Activated CD4-positive, alpha-beta T cell treated with anti-CD3 and anti-CD28 coated beads, Interleukin-2, Interleukin-4, amounts not matched to agents 100 ng/mL and 50 ng/mL, durations not matched to agents 16 hours and 8 hours (primary cell): ENCODE measurements at regions not wholly inside any gene's neighbourhood (a gene's known extent, or its start where the extent isn't known, plus 50 kb on each side); places are given as distances from the start of the nearest gene placed in this dataset.
"Not testable (repeated sequence)": the region's sequence is repeated elsewhere in the genome, so short reads cannot be mapped to it uniquely, and the experiment has no call there.

Experiments used
- DNase-seq: peaks from one replicate; pipeline ENCODE4 v3.0.0-alpha.2; 2020; ENCODE audit warnings: low spot score

DNA sequence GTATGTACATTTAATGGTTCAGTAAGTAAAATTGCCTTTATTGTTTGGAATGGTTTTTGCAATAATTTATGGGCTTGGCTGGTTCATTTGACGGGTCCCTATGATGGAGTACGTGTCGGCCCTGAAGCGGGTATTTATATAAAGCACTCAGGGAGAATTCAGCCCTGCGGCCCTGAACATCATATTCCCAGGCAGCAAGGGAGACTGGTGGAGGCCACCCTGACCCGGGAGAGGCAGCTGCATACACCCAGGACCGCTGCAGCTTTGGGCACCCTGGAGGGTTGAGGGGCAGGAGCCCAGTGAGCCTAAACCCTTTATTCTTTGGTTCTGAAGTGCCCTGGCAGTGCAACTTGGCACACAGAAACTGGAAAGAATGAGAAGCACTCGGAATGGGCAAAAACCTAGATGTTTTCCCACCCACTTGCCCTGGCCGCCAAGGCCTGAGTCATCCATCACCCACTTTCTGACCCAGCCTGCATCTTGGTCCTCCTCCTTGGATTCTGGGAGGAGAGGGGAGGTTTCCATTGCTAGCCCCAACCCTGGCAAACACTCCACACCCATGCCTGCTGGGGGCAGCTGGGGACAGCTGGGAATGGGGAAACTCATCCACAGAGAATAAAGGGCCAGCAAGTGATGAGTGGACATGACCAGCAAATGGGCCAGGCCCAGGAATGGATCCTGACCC is 162.2 kb upstream of the TNRC6C start:
- DNase-seq, result no peak

DNA sequence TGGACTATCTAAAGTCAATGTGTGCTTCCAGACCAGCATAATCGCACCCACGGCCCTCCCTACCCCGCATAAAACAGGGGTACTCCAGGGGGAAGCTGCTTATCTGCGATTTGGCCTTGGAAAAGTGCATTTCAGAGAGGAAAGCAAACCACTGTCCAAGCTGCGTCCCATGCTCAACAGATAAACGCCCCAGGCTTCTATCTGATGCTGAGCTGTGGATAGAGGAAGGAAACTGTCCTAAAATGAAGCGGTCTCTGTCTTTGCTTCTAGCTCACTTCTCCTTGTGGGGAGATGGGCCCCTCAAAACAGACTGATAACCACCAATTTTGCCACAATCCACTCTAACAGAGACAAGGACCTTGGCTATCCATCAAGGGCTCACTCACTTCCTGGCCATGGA is 160.5 kb upstream of the TNRC6C start:
- no peak for DNase-seq

DNA sequence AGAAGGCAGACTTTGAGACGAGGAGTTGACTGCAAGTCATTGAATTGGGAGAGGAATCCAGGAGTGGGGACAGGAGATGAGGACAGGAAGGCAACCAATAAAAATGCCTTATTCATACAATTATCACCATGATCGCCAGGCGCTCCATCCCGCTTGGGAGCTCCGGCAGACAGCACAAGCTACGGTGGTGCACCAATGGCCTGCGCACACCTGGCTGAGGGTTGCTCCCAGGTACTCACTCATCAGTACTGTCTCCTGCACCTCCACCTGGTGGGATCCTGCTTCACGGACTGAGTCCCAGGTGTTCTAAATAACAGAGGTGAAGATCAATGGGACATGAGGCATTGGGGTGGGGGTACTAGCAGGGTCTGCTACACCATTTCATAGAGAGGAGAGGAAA is 160.0 kb upstream of the TNRC6C start:
- DNase-seq, result no peak

DNA sequence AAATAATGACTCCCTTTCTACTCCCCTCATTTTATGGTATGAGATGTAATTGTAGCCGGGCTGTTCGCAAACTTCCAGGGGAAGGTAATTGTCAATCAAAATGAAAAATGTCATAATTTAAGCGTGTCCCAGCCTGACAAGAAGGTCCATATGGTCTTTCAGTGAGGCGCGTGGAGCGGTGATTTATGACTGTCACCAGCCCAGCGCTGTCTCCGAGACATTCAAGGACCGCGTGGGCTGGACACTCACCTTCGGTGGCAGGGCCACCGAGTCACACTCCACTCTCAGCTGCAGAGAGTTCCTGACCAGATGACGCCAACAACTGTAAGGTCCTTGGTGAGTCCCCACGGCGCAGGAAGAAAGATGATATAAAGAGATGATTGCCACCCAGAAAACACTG is 157.7 kb upstream of the TNRC6C start:
- DNase-seq, result no peak

DNA sequence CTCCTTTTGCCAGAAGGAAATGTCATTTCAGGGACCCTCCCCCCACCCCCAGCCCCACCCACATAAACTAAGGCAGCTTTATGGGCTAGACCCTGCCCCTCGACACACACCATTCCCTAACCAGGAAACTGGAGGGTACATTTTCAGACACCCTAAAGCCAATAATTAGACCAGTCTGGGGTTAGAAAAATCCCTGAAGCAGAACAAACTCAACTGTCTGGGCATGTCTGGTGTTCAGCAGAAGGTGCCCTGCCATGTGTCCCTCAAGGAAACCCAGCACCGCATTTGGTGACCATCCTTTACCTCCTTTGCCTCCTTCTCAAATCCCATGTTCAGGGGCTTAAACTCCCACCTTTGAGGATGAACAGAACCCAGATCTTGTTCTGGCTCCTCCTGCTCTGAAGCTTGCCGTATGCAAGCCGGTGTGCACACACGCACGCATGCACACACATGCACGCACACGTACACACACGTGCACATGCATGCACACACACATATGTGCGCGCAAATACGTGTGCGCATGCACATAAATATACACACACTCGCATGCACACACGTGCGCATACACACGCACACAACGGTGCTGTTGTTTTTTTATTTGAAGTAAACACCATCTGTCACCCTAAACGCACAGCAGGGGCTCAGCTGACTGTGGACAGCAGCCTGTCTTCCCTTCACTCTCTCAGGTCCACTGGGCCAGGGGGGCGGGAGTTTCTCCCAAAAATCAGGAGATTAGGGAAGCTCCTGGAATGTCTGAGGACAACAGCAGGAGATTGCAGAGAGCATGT is 156.8 kb upstream of the TNRC6C start:
- DNase-seq, result no peak

DNA sequence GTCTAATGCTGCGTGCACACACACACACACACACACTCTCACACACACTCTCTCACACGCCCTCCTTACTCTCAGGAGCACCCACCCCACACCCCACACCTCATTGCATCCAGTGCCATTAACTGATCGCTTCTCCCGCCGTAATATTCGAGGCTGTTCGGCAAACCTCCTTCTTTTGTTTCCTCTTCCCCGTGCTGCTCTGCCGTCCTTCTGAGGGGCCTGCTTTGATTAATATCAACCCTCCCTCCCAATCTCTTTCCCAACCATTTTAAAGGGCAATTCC is 156.2 kb upstream of the TNRC6C start:
- no peak for DNase-seq

DNA sequence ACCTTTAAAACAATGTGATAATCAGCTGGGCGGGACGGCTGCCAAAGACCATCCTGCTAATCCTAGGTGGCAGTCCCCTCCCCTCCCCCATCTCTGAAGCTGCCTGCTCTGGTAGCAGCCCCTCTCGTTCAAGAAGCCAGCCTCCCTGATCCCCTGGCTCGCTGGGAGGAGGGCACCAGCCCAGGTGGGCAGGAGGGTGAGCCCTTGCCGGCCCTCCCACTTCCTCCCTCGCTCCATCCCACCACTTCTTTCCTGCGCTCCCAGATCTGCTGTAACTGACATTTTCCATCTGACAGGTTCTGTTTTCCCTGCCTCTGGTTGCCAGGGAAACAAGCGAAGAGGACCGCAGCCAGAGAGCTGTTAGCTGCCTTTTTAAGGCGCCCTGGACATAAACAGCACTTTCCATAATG is 155.7 kb upstream of the TNRC6C start:
- DNase-seq, result no peak

DNA sequence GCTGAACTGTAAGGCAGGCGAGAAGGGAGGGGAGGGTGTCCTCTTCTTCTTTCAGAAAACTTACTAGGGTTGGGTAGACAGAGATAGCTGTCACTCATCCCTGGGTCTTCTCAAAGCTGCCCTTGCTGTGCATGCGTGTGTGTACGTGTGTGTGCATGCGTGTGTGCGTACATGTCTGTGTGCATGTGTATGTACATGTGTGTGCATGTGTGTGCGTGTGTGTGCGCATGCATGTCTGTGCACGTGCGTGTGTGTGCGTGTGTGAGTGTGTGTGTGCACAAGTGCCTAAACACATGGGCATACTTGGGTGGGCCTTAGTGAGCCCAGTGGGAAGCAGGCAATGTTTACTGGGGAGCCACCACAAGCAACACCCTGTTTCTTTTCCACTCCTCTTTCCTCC is 154.8 kb upstream of the TNRC6C start:
- no peak for DNase-seq

DNA sequence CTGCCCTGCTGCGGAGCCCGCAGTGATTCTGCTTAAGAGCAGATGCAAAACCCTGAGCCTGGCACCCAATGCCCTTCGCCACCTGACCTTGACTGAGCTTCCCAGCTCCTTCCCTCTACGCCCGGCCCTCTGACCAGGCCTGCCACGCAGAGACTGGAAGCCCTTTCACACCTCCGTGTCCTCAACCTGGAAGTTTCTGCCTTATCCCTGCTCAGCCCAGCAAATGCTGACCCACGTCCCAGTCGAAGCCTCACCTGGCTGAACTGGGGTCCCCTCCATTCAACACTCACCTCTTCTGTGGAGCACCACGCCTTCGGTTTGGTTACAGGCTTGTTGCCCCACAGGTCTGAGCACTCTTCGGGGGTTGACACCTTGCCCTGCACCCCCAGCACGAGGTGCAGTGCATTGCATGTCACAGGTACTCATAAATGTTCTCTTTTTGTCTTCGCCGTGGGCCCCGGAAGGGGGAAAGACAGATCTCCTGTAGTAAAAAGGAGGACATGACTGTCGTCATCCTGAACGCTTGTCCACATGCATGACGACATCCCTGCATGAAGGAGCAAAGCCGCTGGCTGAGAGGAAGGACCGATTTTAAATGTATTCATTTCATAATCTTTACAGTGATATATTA is 153.6 kb upstream of the TNRC6C start:
- DNase-seq, result no peak

DNA sequence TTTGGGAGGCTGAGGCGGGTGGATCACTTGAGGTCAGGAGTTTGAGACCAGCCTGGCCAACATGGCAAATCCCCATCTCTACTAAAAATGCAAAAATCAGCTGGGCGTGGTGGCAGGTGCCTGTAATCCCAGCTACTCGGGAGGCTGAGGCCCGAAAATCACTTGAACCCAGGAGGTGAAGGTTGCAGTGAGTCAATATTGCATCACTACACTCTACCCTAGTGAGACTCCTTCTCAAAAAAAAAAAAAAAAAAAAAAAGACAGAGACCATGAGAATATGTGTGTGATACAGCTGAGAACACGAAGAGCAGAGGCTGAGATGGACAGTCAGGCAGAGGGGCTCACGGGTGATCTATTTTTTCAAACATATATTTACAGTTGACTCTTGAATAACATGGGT is 152.5 kb upstream of the TNRC6C start:
- DNase-seq, result not testable (repeated sequence)

DNA sequence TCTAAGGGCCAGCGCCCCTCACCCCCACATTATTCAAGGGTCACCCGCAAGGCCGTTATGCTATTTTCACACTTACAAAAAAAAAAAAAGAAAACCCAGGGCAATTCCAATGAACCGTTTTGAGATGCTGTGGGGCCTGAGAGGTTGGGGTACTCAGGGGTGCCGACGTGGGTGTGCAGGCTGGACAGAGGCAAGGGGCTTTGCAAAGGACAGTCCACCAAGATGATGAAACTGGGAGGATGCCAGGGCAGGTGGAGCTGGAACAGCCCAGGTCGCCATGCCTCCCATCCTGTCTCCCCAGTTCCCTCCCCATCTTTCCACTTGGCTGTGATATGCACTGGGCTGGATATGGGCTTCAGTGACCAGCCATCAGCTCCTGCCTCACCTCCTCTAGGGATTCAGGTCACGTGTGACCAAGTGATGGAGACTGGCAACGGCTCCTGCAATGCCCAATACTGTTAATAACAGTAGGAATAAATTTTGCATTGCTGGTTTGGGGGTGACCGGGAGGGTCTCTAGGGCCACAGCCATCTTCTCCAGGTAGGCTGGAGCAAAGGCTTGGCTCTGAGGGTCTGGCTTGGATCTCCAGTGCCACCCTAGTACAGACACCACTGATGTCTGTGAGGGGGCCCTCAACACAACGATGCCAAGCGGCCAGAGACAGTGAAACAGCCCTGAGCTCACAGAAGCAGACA is 151.3 kb upstream of the TNRC6C start:
- no peak for DNase-seq

DNA sequence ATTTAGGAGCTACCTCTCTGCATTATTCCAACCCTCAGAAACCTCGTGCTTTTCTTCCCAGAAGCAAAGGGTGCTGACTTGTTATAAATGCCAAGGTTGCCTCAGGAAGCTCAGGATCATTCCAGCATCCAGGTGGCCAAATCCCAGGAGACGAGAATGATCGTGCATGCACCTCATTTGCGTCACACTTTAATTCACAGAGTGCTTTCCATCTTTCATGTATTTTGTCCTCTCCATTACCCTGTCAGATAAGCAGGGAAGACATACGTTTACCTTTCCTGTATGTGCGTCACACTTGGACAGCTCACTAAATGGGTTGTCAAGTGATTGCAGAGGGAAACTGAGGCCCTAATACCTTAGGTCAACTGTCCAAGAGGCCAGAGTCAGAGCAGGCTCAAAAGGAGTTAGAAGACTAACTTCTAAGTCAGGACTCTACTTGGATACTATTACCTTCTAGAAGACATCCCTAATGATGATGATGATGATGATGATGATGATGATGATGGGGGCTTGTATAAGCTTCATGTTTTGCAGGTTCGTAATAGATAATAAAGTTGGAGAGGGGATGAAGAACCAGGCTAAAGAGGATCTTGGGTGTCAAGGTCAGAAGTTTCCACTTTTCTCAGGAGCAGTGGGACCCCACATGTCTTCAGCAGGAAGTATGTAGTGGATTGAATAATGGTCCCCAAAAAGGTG is 150.6 kb upstream of the TNRC6C start:
- no peak for DNase-seq

DNA sequence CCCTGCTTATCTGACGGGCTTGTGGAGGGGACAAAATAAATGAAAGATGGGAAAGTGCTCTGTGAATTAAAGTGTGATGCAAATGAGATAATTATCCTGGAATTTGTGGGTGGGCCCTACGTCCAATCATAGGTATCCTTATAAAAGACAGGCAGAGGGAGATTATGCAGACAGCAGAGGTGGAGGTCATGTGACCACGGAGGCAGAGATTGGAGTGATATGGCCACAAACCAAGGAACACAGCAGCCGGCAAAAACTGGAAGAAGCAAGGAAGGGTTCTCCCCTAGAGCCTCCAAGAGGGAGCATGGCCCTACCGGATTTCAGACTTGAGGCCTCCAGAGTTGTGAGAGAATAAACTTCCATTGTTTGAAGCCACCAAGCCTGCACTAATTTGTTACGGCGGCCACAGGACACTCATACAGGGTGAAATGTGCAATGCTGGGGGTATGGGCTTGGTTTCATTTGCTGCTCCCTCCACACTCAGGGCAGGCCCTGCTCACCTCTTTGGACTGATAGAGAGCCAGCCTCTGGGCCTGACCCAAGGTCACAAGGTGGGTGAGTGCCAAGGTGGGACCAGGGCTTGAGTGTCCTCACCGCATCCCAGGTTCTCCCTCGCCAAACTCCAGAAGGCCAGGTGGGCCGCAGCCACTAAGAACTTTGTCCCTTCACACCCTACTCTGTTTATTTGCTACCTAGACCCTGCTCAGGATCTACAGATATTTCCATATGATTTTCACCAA is 149.6 kb upstream of the TNRC6C start:
- DNase-seq, result no peak

DNA sequence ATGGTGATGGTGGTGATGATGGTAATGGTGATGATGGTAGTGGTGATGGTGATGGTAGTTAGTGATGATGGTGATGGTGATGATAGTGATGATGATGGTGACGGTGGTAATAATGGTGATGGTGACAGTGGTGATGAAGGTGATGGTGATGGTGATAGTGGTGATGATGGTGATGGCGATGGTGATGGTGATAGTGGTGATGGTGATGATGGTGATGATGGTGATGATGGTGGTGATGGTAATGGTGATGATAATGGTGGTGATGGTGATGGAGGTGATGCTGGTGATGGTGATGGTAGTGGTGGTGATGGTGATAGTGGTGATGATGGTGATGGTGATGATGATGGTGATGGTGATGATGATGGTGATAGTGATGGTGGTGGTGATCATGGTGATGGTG is 148.7 kb upstream of the TNRC6C start:
- no peak for DNase-seq

DNA sequence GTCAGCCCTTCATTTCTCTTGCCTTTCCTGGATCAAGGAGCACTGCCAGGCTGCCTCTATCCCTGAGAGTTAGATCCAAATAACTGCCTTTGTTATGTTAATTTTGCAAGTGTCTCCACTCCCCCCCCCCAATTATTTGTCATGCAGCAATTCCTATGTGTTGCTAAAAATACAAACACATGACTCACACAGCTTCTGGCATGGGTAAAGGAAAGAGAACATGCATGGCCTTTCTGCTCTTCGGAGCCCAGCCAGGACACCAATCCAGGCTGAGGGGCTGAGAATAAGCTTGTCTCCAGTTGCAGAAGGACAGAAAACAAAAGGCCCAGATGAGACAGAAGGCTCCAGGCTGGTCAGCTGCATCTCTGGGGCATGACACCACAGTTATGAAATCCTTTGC is 148.0 kb upstream of the TNRC6C start:
- DNase-seq, result no peak

DNA sequence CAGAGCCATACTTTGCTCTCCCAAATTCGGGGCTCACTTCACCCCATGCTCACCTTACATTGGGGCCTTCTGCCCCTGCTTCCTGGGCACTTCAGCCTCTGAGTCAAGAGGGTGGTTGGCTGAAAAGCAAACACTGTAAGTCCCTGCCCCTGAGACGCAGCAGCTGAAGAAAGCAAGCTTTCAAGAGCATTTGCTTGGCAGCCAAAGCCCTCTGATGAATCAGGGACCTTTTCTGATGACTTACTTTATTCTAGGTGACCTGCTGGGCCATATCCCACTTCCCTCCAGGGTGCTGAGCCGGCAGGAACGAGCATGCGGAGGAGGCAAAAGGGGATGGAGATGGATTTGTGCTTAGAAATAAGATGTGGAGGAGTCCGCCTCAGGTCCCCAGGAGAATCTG is 147.0 kb upstream of the TNRC6C start:
- DNase-seq, result no peak

DNA sequence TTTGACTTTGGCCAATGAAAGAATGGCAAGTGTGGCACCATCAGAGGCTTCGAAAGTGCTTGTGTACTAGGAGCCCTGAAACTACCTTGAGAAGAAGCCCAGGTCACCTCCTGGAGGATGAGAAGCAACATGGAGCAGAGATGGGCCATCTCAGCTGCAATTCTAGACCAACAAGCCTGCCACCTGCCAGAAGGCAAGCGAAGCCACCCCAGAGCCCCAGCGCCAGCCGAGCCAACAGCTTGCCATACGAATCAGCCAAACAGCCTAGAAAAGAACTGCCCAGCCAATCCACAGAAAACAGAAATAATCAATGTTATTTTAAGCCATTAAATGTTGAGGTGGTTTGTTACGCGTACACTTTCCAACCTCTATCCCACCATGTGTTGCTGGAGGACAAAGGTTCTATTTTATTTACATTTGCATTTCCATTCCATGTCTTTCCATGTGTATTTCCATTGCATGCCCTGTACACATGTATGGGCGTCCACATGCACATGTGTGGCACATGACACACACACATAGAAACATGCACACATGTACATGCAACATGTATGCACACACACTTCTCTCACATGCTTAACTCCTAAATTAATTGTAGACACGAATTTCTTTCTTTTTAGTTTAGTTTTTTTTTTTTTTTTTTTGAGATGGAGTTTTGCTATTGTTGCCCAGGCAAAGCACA is 144.3 kb upstream of the TNRC6C start:
- DNase-seq, result no peak

DNA sequence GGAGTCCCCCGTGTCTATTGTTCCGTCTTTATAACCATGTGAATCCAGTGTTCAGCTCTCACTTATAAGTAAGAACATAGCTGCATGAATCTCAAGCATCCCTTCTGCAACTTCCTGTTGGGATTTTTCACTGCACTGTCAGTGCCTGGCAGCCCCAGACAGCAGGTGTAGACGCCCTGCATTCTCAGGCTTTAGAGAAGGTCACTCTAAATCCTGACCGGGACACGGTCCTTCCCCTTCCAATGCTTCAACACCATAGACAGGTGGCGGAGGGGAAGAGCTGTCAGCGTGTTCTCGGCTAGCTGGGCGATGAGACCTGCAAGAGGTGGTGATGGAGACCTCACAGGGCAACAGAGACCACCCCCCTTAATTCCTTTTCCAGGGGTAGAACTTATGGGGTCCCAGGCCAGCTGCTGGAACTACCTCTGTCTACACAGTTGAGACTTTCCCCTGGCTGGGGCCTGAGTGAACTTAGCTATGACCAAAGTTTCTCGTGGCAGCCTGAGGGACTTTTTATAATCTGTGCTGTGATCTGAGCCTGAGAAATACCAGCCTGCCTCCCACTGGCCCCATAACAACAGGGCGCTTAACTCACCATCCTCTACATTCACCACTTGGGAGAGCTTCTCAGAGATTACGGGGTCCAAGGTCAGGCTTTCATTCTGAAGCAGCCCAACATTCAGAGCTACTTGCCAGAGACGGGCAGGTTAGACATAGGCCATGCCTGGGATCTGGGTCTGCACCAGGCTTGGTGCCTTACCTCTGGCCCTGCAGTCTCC is 143.2 kb upstream of the TNRC6C start:
- no peak for DNase-seq

DNA sequence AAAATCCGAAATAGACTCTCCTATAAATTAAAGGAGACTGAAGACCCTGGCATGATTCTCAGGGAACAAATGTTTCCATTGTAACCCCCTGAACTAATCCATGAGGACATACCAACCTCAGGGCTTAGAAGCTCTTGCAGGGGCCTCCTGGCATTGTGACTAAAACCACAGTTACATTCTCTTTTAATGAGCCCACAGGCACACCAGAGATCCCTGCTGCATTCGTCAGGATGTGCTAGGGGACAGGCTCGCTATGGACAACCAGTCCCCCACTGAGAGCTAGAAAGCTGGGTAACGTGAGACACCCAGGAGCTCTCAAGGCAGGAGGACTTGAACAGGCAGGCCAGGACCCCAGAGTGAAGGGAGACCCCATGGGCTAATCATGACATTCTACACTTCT is 140.6 kb upstream of the TNRC6C start:
- DNase-seq, result no peak

DNA sequence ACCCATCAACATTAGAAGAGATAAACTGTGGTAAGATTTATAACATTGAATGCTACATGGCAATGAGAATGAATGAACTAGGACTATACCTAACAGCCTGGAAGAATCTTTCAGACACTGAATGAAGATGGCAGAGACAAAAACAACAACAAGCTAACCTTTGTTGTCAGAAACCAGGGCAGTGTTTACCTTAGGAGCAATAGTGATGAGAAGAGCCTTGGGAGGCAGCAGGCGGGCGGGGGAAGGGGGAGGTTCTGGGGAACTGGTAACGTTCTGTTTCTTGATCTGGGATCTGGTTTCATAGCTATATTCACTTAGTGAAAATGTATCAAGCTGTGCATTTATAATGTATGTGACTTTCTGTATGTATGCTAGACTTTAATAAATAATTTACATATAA is 139.0 kb upstream of the TNRC6C start:
- DNase-seq, result no peak
